ENCODE measurements at regions not wholly inside any gene's neighbourhood (a gene's known extent, or its start where the extent isn't known, plus 50 kb on each side); places are given as distances from the start of the nearest gene placed in this dataset.

DNA sequence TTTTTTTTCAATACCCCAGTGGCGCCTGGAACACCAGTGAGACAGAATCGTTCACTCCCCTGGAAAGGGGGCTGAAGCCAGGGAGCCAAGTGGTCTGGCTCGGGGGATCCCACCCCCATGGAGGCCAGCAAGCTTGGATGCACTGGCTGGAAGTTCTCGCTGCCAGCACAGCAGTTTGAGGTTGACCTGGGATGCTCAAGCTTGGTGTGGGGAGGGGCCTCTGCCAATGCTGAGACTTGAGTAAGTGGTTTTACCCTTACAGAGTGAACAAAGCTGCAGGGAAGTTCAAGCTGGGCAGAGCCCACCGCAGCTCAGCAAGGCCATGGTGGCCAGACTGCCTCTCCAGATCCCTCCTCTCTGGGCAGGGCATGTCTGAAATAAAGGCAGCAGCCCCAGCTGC, 276.2 kb upstream of the CNTN6 start:
- H3K27me3 ChIP-seq (ENCODE audit: insufficient read depth) = no peaks in the 10 kb centered on the region
- Mint-ChIP-seq H3K9me3 (peaks cover 62% of the 10 kb centered on the region), H3K27me3 (ENCODE audit: insufficient read depth, low read depth, poor library complexity) (no peaks in the 10 kb centered on the region), H3K36me3 (ENCODE audit: low read depth) (peaks cover 37% of the 10 kb centered on the region), H3K4me3 (no peak overlapping the region), H3K27ac (no peak overlapping the region), H3K4me1 (no peaks in the 10 kb centered on the region)
- no peak overlapping the region for H3K4me3 ChIP-seq
- H3K9me2 ChIP-seq (ENCODE audit: insufficient read depth) = no peaks in the 10 kb centered on the region
- DNase-seq (ENCODE audit: low spot score) = no peak
- no peak overlapping the region for H2AFZ ChIP-seq
- no peaks in the 10 kb centered on the region for H3K36me3 ChIP-seq (ENCODE audit: insufficient read depth)
- no peak for ATAC-seq
- H3F3A ChIP-seq (replicated peaks; ENCODE audit: low read depth) = no peaks in the 10 kb centered on the region
- H3K79me2 ChIP-seq (replicated peaks; ENCODE audit: insufficient read depth) = no peaks in the 10 kb centered on the region
- H3K4me2 ChIP-seq = no peak overlapping the region
- no peak for TF ChIP-seq NANOG (IDR thresholded peaks at IDR 0.05; ENCODE audit: borderline replicate concordance)
- TF ChIP-seq, protein P1, sequence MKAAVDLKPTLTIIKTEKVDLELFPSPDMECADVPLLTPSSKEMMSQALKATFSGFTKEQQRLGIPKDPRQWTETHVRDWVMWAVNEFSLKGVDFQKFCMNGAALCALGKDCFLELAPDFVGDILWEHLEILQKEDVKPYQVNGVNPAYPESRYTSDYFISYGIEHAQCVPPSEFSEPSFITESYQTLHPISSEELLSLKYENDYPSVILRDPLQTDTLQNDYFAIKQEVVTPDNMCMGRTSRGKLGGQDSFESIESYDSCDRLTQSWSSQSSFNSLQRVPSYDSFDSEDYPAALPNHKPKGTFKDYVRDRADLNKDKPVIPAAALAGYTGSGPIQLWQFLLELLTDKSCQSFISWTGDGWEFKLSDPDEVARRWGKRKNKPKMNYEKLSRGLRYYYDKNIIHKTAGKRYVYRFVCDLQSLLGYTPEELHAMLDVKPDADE (IDR thresholded peaks at IDR 0.05) = no peak
- H4K20me1 ChIP-seq (replicated peaks; ENCODE audit: insufficient read depth) = no peaks in the 10 kb centered on the region
- H3K27ac ChIP-seq (ENCODE audit: low read depth) = no peak overlapping the region
- H3K4me1 ChIP-seq (ENCODE audit: insufficient read depth) = no peaks in the 10 kb centered on the region

GRCh38 chr3:834679-835078, 258.1 kb upstream of the CNTN6 start:
- ATAC-seq (no peak), DNase-seq (ENCODE audit: low spot score) (no peak)
- Mint-ChIP-seq H3K36me3 (ENCODE audit: low read depth) (peaks cover 12% of the 10 kb centered on the region), H3K4me3 (no peak overlapping the region), H3K27ac (no peak overlapping the region), H3K4me1 (no peaks in the 10 kb centered on the region), H3K9me3 (peaks cover 81% of the 10 kb centered on the region), H3K27me3 (ENCODE audit: insufficient read depth, low read depth, poor library complexity) (no peaks in the 10 kb centered on the region)
- Histone ChIP-seq H3K4me2 (no peak overlapping the region), H4K20me1 (replicated peaks; ENCODE audit: insufficient read depth) (no peaks in the 10 kb centered on the region), H3F3A (replicated peaks; ENCODE audit: low read depth) (no peaks in the 10 kb centered on the region), H3K79me2 (replicated peaks; ENCODE audit: insufficient read depth) (no peaks in the 10 kb centered on the region), H3K27ac (ENCODE audit: low read depth) (no peak overlapping the region), H3K9me2 (ENCODE audit: insufficient read depth) (no peaks in the 10 kb centered on the region; the same call in 1 of the 2 replicates), H3K4me3 (no peak overlapping the region), H2AFZ (no peak overlapping the region), H3K36me3 (ENCODE audit: insufficient read depth) (peaks cover under 1% of the 10 kb centered on the region), H3K4me1 (ENCODE audit: insufficient read depth) (no peaks in the 10 kb centered on the region), H3K27me3 (ENCODE audit: insufficient read depth) (no peaks in the 10 kb centered on the region)
- TF ChIP-seq, protein P2, sequence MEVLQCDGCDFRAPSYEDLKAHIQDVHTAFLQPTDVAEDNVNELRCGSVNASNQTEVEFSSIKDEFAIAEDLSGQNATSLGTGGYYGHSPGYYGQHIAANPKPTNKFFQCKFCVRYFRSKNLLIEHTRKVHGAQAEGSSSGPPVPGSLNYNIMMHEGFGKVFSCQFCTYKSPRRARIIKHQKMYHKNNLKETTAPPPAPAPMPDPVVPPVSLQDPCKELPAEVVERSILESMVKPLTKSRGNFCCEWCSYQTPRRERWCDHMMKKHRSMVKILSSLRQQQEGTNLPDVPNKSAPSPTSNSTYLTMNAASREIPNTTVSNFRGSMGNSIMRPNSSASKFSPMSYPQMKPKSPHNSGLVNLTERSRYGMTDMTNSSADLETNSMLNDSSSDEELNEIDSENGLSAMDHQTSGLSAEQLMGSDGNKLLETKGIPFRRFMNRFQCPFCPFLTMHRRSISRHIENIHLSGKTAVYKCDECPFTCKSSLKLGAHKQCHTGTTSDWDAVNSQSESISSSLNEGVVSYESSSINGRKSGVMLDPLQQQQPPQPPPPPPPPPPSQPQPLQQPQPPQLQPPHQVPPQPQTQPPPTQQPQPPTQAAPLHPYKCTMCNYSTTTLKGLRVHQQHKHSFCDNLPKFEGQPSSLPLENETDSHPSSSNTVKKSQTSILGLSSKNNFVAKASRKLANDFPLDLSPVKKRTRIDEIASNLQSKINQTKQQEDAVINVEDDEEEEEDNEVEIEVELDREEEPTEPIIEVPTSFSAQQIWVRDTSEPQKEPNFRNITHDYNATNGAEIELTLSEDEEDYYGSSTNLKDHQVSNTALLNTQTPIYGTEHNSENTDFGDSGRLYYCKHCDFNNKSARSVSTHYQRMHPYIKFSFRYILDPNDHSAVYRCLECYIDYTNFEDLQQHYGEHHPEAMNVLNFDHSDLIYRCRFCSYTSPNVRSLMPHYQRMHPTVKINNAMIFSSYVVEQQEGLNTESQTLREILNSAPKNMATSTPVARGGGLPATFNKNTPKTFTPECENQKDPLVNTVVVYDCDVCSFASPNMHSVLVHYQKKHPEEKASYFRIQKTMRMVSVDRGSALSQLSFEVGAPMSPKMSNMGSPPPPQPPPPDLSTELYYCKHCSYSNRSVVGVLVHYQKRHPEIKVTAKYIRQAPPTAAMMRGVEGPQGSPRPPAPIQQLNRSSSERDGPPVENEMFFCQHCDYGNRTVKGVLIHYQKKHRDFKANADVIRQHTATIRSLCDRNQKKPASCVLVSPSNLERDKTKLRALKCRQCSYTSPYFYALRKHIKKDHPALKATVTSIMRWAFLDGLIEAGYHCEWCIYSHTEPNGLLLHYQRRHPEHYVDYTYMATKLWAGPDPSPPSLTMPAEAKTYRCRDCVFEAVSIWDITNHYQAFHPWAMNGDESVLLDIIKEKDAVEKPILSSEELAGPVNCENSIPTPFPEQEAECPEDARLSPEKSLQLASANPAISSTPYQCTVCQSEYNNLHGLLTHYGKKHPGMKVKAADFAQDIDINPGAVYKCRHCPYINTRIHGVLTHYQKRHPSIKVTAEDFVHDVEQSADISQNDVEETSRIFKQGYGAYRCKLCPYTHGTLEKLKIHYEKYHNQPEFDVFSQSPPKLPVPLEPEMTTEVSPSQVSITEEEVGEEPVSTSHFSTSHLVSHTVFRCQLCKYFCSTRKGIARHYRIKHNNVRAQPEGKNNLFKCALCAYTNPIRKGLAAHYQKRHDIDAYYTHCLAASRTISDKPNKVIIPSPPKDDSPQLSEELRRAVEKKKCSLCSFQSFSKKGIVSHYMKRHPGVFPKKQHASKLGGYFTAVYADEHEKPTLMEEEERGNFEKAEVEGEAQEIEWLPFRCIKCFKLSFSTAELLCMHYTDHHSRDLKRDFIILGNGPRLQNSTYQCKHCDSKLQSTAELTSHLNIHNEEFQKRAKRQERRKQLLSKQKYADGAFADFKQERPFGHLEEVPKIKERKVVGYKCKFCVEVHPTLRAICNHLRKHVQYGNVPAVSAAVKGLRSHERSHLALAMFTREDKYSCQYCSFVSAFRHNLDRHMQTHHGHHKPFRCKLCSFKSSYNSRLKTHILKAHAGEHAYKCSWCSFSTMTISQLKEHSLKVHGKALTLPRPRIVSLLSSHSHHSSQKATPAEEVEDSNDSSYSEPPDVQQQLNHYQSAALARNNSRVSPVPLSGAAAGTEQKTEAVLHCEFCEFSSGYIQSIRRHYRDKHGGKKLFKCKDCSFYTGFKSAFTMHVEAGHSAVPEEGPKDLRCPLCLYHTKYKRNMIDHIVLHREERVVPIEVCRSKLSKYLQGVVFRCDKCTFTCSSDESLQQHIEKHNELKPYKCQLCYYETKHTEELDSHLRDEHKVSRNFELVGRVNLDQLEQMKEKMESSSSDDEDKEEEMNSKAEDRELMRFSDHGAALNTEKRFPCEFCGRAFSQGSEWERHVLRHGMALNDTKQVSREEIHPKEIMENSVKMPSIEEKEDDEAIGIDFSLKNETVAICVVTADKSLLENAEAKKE (CRISPR knock-in tag; IDR thresholded peaks at IDR 0.05) = no peak
- TF ChIP-seq STAT1 (IDR thresholded peaks at IDR 0.05; ENCODE audit: unreplicated experiment) = no peak
- TF ChIP-seq NANOG (IDR thresholded peaks at IDR 0.05; ENCODE audit: borderline replicate concordance) = no peak
- no peak for TF ChIP-seq REST (IDR thresholded peaks at IDR 0.05; ENCODE audit: unreplicated experiment)
- no peak for TF ChIP-seq CREB1 (CRISPR knock-in tag; IDR thresholded peaks at IDR 0.05; ENCODE audit: low read depth)
- TF ChIP-seq EZH2phosphoT487 (IDR thresholded peaks at IDR 0.05; ENCODE audit: unreplicated experiment) = no peak
- no peak for TF ChIP-seq ZNF331 (CRISPR knock-in tag; IDR thresholded peaks at IDR 0.05; ENCODE audit: low read depth)
- TF ChIP-seq EZH2 (IDR thresholded peaks at IDR 0.05; ENCODE audit: low read depth, unreplicated experiment) = no peak
- TF ChIP-seq, protein P1 (IDR thresholded peaks at IDR 0.05) = no peak
- TF ChIP-seq ZNF114 (CRISPR knock-in tag; IDR thresholded peaks at IDR 0.05) = no peak

Measured in GM23338 (cell line).